ENCODE measurements at regions not wholly inside any gene's neighbourhood (a gene's known extent, or its start where the extent isn't known, plus 50 kb on each side); places are given as distances from the start of the nearest gene placed in this dataset.

- TF ChIP-seq, protein P1, sequence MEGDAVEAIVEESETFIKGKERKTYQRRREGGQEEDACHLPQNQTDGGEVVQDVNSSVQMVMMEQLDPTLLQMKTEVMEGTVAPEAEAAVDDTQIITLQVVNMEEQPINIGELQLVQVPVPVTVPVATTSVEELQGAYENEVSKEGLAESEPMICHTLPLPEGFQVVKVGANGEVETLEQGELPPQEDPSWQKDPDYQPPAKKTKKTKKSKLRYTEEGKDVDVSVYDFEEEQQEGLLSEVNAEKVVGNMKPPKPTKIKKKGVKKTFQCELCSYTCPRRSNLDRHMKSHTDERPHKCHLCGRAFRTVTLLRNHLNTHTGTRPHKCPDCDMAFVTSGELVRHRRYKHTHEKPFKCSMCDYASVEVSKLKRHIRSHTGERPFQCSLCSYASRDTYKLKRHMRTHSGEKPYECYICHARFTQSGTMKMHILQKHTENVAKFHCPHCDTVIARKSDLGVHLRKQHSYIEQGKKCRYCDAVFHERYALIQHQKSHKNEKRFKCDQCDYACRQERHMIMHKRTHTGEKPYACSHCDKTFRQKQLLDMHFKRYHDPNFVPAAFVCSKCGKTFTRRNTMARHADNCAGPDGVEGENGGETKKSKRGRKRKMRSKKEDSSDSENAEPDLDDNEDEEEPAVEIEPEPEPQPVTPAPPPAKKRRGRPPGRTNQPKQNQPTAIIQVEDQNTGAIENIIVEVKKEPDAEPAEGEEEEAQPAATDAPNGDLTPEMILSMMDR (conservative IDR thresholded peaks at IDR 0.05 in 1 of 2, IDR thresholded peaks at IDR 0.05 in 1 of 2; ENCODE audit: extremely low read depth in 1 of 2, insufficient read depth in 1 of 2, low read depth in 1 of 2, low read length in 2 of 2): no peak
- TF ChIP-seq EZH2 (IDR thresholded peaks at IDR 0.05; ENCODE audit: borderline replicate concordance, low read length): no peak
Measured at GRCh38 chr16:80418517-80419355, 122.1 kb upstream of the DYNLRB2 start.
